SK-N-MC (cell line): ENCODE measurements at regions not wholly inside any gene's neighbourhood (a gene's known extent, or its start where the extent isn't known, plus 50 kb on each side); places are given as distances from the start of the nearest gene placed in this dataset.

Source experiments
- DNase-seq: peaks from one replicate; pipeline ENCODE4 v3.0.0-alpha.2; 2011; ENCODE audit warnings: low read depth, low spot score
- H3K27ac ChIP-seq: fragments of 200-600 bp; sonication (generic); 2 replicates; pipeline ENCODE4 v1.5.1; 2016; ENCODE audit warnings: mixed run types
- H3K36me3 ChIP-seq: fragments of 200-600 bp; sonication (generic); 2 replicates; pipeline ENCODE4 v1.6.1; 2017; ENCODE audit warnings: antibody characterized with exemption, low read length, mixed read lengths; ENCODE audit not compliant: insufficient read depth
- H3K4me3 ChIP-seq: fragments of 200-600 bp; sonication (generic); 2 replicates; pipeline ENCODE4 v1.5.1; 2016
- H3K9ac ChIP-seq: fragments of 200-600 bp; sonication (generic); 2 replicates; pipeline ENCODE4 v1.8.0; 2017; ENCODE audit warnings: mixed run types, mixed read lengths; ENCODE audit not compliant: insufficient read length
- H3K9me3 ChIP-seq: fragments of 200-600 bp; sonication (generic); 2 replicates; pipeline ENCODE4 v1.6.1; 2017; ENCODE audit warnings: low read depth, mild to moderate bottlenecking, antibody characterized with exemption, low read length, moderate library complexity, mixed read lengths
- EZH2 ChIP-seq: fragments of 200-600 bp; sonication (generic); IDR thresholded peaks from one replicate; pipeline ENCODE4 v1.6.1; 2017; ENCODE audit warnings: antibody characterized with exemption
- FOXP2 ChIP-seq: optimal IDR thresholded peaks from 2 replicates; pipeline ENCODE3; 2011; ENCODE audit warnings: mild to moderate bottlenecking, moderate library complexity; ENCODE audit not compliant: insufficient read depth; ENCODE audit errors: extremely low read length, control extremely low read depth
- POLR2AphosphoS5 ChIP-seq: IDR thresholded peaks from 2 replicates; pipeline ENCODE4 v1.6.1; 2012; ENCODE audit warnings: mild to moderate bottlenecking, low read depth, low read length, borderline replicate concordance

GRCh38 chr3:152733584-152734119 is 101.3 kb upstream of the P2RY1 start:
- no peak overlapping the region for H3K27ac ChIP-seq
- DNase-seq, result no peak
- H3K9me3 ChIP-seq, result no peaks in the 10 kb centered on the region
- TF ChIP-seq POLR2AphosphoS5 (no peak), FOXP2 (no peak), EZH2 (no peak)
- no peak overlapping the region for H3K9ac ChIP-seq
- H3K4me3 ChIP-seq, result no peak overlapping the region
- H3K36me3 ChIP-seq, result no peaks in the 10 kb centered on the region

GRCh38 chr3:152737021-152737908 is 97.7 kb upstream of the P2RY1 start:
- DNase-seq, result no peak
- H3K9me3 ChIP-seq, result peaks cover 5% of the 10 kb centered on the region; the same call in 1 of the 2 replicates
- H3K27ac ChIP-seq, result no peak overlapping the region
- no peak overlapping the region for H3K9ac ChIP-seq
- no peaks in the 10 kb centered on the region for H3K36me3 ChIP-seq
- H3K4me3 ChIP-seq, result no peak overlapping the region
- no peak for TF ChIP-seq EZH2
- no peak for TF ChIP-seq FOXP2
- no peak for TF ChIP-seq POLR2AphosphoS5

- Histone ChIP-seq H3K9ac (no peak overlapping the region), H3K9me3 (peaks cover 5% of the 10 kb centered on the region; the same call in 1 of the 2 replicates), H3K36me3 (no peaks in the 10 kb centered on the region), H3K27ac (no peak overlapping the region), H3K4me3 (no peak overlapping the region)
- DNase-seq, result no peak
- no peak for TF ChIP-seq EZH2
- TF ChIP-seq FOXP2, result no peak
- no peak for TF ChIP-seq POLR2AphosphoS5
These were observed 96.3 kb upstream of the P2RY1 start for GRCh38 chr3:152738656-152739055.

GRCh38 chr3:152742368-152743347 is 92.3 kb upstream of the P2RY1 start:
- Histone ChIP-seq H3K9ac (no peak overlapping the region), H3K9me3 (peaks cover 5% of the 10 kb centered on the region; the same call in 1 of the 2 replicates), H3K36me3 (no peaks in the 10 kb centered on the region), H3K27ac (no peak overlapping the region), H3K4me3 (no peak overlapping the region)
- no peak for DNase-seq
- no peak for TF ChIP-seq EZH2
- TF ChIP-seq FOXP2, result no peak
- no peak for TF ChIP-seq POLR2AphosphoS5

- DNase-seq, result no peak
- Histone ChIP-seq H3K9me3 (peaks cover 3% of the 10 kb centered on the region; the same call in 1 of the 2 replicates), H3K36me3 (no peaks in the 10 kb centered on the region), H3K27ac (no peak overlapping the region), H3K9ac (no peak overlapping the region), H3K4me3 (no peak overlapping the region)
- no peak for TF ChIP-seq POLR2AphosphoS5
- TF ChIP-seq FOXP2, result no peak
- no peak for TF ChIP-seq EZH2
These were observed 89.3 kb upstream of the P2RY1 start for GRCh38 chr3:152745646-152746045.

GRCh38 chr3:152754303-152754702 is 80.6 kb upstream of the P2RY1 start:
- Histone ChIP-seq H3K9ac (no peak overlapping the region), H3K27ac (no peak overlapping the region), H3K9me3 (peaks cover 4% of the 10 kb centered on the region; the same call in 1 of the 2 replicates), H3K4me3 (no peak overlapping the region), H3K36me3 (no peaks in the 10 kb centered on the region)
- DNase-seq, result no peak
- TF ChIP-seq POLR2AphosphoS5, result no peak
- TF ChIP-seq FOXP2, result no peak

- Histone ChIP-seq H3K36me3 (no peaks in the 10 kb centered on the region), H3K9ac (no peak overlapping the region), H3K27ac (no peak overlapping the region), H3K9me3 (no peaks in the 10 kb centered on the region), H3K4me3 (no peak overlapping the region)
- no peak for TF ChIP-seq FOXP2
- TF ChIP-seq POLR2AphosphoS5, result no peak
- TF ChIP-seq EZH2, result no peak
- no peak for DNase-seq
These were observed 78.1 kb upstream of the P2RY1 start for GRCh38 chr3:152756807-152757206.

- Histone ChIP-seq H3K4me3 (no peak overlapping the region), H3K9me3 (no peaks in the 10 kb centered on the region), H3K36me3 (no peaks in the 10 kb centered on the region), H3K9ac (no peak overlapping the region), H3K27ac (no peak overlapping the region)
- TF ChIP-seq FOXP2 (no peak), POLR2AphosphoS5 (no peak), EZH2 (no peak)
- DNase-seq, result no peak
These were observed 74.8 kb upstream of the P2RY1 start for GRCh38 chr3:152760024-152760563.
